ENCODE measurements at regions not wholly inside any gene's neighbourhood (a gene's known extent, or its start where the extent isn't known, plus 50 kb on each side); places are given as distances from the start of the nearest gene placed in this dataset.

- H3K27ac Mint-ChIP-seq, result no peak overlapping the region
These were observed 499.5 kb downstream of the ENC1 start for GRCh38 chr5:74141053-74141452.

DNA sequence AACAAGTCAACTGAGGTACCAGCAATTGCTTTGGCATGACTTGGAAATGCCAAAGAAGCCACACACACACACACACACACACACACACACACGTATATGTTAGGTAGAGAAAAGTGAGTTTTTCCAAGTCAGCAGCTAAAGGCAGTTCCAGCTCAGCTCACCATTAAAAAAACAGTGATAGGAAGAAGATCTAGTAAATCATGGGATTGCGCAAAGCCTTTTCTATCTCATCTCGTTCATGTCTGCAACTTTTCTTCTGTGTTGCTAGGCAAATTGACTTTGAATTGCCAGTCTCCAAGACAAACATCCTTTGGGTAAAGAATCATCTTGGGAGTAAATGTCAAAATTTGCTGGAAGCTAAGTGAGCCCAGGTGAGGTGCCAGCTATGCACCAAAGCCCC, 500.1 kb downstream of the ENC1 start:
- peaks cover 3% of the 10 kb centered on the region for H3K27me3 Mint-ChIP-seq (ENCODE audit: low read depth, poor library complexity)
- H3K27ac Mint-ChIP-seq, result no peak overlapping the region
- peaks cover 3% of the 10 kb centered on the region for H3K9me3 Mint-ChIP-seq
- no peak for DNase-seq
- no peak for TF ChIP-seq CTCF (IDR thresholded peaks at IDR 0.05)
- H3K36me3 Mint-ChIP-seq (ENCODE audit: low read depth), result no peaks in the 10 kb centered on the region
- H3K4me1 Mint-ChIP-seq, result peaks cover 14% of the 10 kb centered on the region
- H3K4me3 Mint-ChIP-seq, result no peak overlapping the region

More at GRCh38 chr5:74141053-74141452, 499.5 kb downstream of the ENC1 start:
- Mint-ChIP-seq H3K36me3 (ENCODE audit: low read depth) (no peaks in the 10 kb centered on the region), H3K4me3 (no peak overlapping the region), H3K27me3 (ENCODE audit: low read depth, poor library complexity) (peaks cover 3% of the 10 kb centered on the region), H3K9me3 (peaks cover 3% of the 10 kb centered on the region), H3K4me1 (peaks cover 14% of the 10 kb centered on the region)
- TF ChIP-seq CTCF (IDR thresholded peaks at IDR 0.05), result no peak
- no peak for DNase-seq

GRCh38 chr5:74139589-74139988, 500.9 kb downstream of the ENC1 start:
- Mint-ChIP-seq H3K27me3 (ENCODE audit: low read depth, poor library complexity) (peaks cover 3% of the 10 kb centered on the region), H3K9me3 (peaks cover 3% of the 10 kb centered on the region), H3K4me3 (no peak overlapping the region), H3K4me1 (peaks cover 14% of the 10 kb centered on the region), H3K27ac (no peak overlapping the region), H3K36me3 (ENCODE audit: low read depth) (no peaks in the 10 kb centered on the region)
- no peak for DNase-seq
- TF ChIP-seq CTCF (IDR thresholded peaks at IDR 0.05), result no peak

- DNase-seq, result no peak
- H3K27ac Mint-ChIP-seq, result no peak overlapping the region
- H3K4me3 Mint-ChIP-seq, result no peak overlapping the region
- H3K36me3 Mint-ChIP-seq (ENCODE audit: low read depth), result no peaks in the 10 kb centered on the region
- H3K4me1 Mint-ChIP-seq, result peaks cover 7% of the 10 kb centered on the region
- peaks cover 3% of the 10 kb centered on the region for H3K9me3 Mint-ChIP-seq
- TF ChIP-seq CTCF (IDR thresholded peaks at IDR 0.05), result no peak
- peaks cover 2% of the 10 kb centered on the region for H3K27me3 Mint-ChIP-seq (ENCODE audit: low read depth, poor library complexity)
These were observed 501.8 kb downstream of the ENC1 start for GRCh38 chr5:74138721-74139120.

GRCh38 chr5:74136276-74136825, 504.2 kb downstream of the ENC1 start:
- no peak for DNase-seq
- TF ChIP-seq CTCF (IDR thresholded peaks at IDR 0.05), result no peak
- H3K4me3 Mint-ChIP-seq, result no peak overlapping the region
- no peak overlapping the region for H3K27ac Mint-ChIP-seq
- no peaks in the 10 kb centered on the region for H3K4me1 Mint-ChIP-seq
- no peaks in the 10 kb centered on the region for H3K9me3 Mint-ChIP-seq
- H3K27me3 Mint-ChIP-seq (ENCODE audit: low read depth, poor library complexity), result no peaks in the 10 kb centered on the region
- no peaks in the 10 kb centered on the region for H3K36me3 Mint-ChIP-seq (ENCODE audit: low read depth)

GRCh38 chr5:74135033-74135432, 505.5 kb downstream of the ENC1 start:
- DNase-seq, result no peak
- no peak overlapping the region for H3K4me3 Mint-ChIP-seq
- H3K27ac Mint-ChIP-seq, result no peak overlapping the region
- no peak for TF ChIP-seq CTCF (IDR thresholded peaks at IDR 0.05)
- no peaks in the 10 kb centered on the region for H3K4me1 Mint-ChIP-seq
- H3K9me3 Mint-ChIP-seq, result no peaks in the 10 kb centered on the region
- no peaks in the 10 kb centered on the region for H3K27me3 Mint-ChIP-seq (ENCODE audit: low read depth, poor library complexity)
- no peaks in the 10 kb centered on the region for H3K36me3 Mint-ChIP-seq (ENCODE audit: low read depth)
